RWPE1 (cell line): ENCODE measurements at regions not wholly inside any gene's neighbourhood (a gene's known extent, or its start where the extent isn't known, plus 50 kb on each side); places are given as distances from the start of the nearest gene placed in this dataset.

Experiments used
- CTCF ChIA-PET: fragments of 350-600 bp; sonication (Branson Sonifier 250); formaldehyde crosslinking; extraction: SDS; loops from one replicate; lab custom pipeline; 2021; lab: Yijun Ruan, JAX
- POLR2A ChIA-PET: fragments of 400-600 bp; formaldehyde crosslinking; extraction: SDS; loops from one replicate; lab custom pipeline; 2020; ENCODE audit warnings: antibody characterized with exemption; ENCODE audit not compliant: low non-redundant PET; lab: Yijun Ruan, JAX
- DNase-seq: peaks from one replicate; pipeline ENCODE4 v3.0.0; 2012; ENCODE audit warnings: low spot score
- H3K27ac ChIP-seq: fragments of 450-650 bp; 2 replicates; pipeline ENCODE4 v1.5.1; 2017
- CTCF ChIP-seq: fragments of 450-650 bp; conservative IDR thresholded peaks from 2 replicates; pipeline ENCODE4 v1.5.1; 2017; ENCODE audit warnings: low read depth, mild to moderate bottlenecking

GRCh38 chr11:119935349-119935925 is 202.5 kb downstream of the TRIM29 start:
- ChIA-PET CTCF (interaction anchor here (0.7 kb wide), 1 partner anchor 32 kb away, joined by 3 read pairs; no protein-coding TSS in a partner anchor), POLR2A (no interaction called here)
- TF ChIP-seq CTCF, result no peak
- no peak overlapping the region for H3K27ac ChIP-seq
- no peak for DNase-seq

GRCh38 chr11:119934866-119935265 is 203.0 kb downstream of the TRIM29 start:
- ChIA-PET CTCF (no interaction called here), POLR2A (no interaction called here)
- no peak for DNase-seq
- H3K27ac ChIP-seq, result no peak overlapping the region
- no peak for TF ChIP-seq CTCF

GRCh38 chr11:119934267-119934666 is 203.6 kb downstream of the TRIM29 start:
- no peak for DNase-seq
- ChIA-PET CTCF (no interaction called here), POLR2A (no interaction called here)
- TF ChIP-seq CTCF, result no peak
- no peak overlapping the region for H3K27ac ChIP-seq

- no peak for TF ChIP-seq CTCF
- DNase-seq, result no peak
- CTCF ChIA-PET, result interaction anchor here (0.6 kb wide), 1 partner anchor 25 kb away, joined by 3 read pairs; no protein-coding TSS in a partner anchor
- no peak overlapping the region for H3K27ac ChIP-seq
- POLR2A ChIA-PET, result no interaction called here
Observed at GRCh38 chr11:119933584-119933983, 204.3 kb downstream of the TRIM29 start.

GRCh38 chr11:119932828-119933562 is 204.0 kb upstream of the NECTIN1 start:
- ChIA-PET POLR2A (no interaction called here), CTCF (interaction anchor here (0.6 kb wide), 1 partner anchor 26 kb away, joined by 3 read pairs; no protein-coding TSS in a partner anchor)
- DNase-seq, result no peak
- TF ChIP-seq CTCF, result no peak
- H3K27ac ChIP-seq, result no peak overlapping the region

- no peak for TF ChIP-seq CTCF
- ChIA-PET POLR2A (no interaction called here), CTCF (no interaction called here)
Observed at GRCh38 chr11:119928047-119928446, 199.0 kb upstream of the NECTIN1 start.

More at GRCh38 chr11:119928047-119928446, 199.0 kb upstream of the NECTIN1 start:
- DNase-seq, result no peak
- H3K27ac ChIP-seq, result no peak overlapping the region
